GM23338 (cell line): ENCODE measurements at regions not wholly inside any gene's neighbourhood (a gene's known extent, or its start where the extent isn't known, plus 50 kb on each side); places are given as distances from the start of the nearest gene placed in this dataset.

Experiments used
- ATAC-seq: fragments of 200-7000 bp; cut with Tn5 transposase; 3 replicates; pipeline ENCODE4 v1.9.1; 2020
- DNase-seq: peaks from one replicate; pipeline ENCODE4 v3.0.0-alpha.2; 2015; ENCODE audit warnings: low spot score
- H2AFZ ChIP-seq: fragments of 200-600 bp; sonication (generic); 2 replicates; pipeline ENCODE4 v1.8.0; 2016; ENCODE audit warnings: antibody characterized with exemption, mild to moderate bottlenecking, moderate library complexity
- H3F3A ChIP-seq: fragments of 200-600 bp; sonication (generic); replicated peaks from 2 replicates; pipeline ENCODE4 v1.8.0; 2017; ENCODE audit warnings: antibody characterized with exemption, mixed run types, low read depth
- H3K27ac ChIP-seq: fragments of 200-600 bp; sonication (generic); 2 replicates; pipeline ENCODE4 v1.6.1; 2016; ENCODE audit warnings: low read depth
- H3K27me3 ChIP-seq: fragments of 200-600 bp; sonication (generic); 2 replicates; pipeline ENCODE4 v1.8.0; 2016; ENCODE audit warnings: mild to moderate bottlenecking, mixed run types, moderate library complexity; ENCODE audit not compliant: insufficient read depth
- H3K36me3 ChIP-seq: fragments of 200-600 bp; sonication (generic); 2 replicates; pipeline ENCODE4 v1.8.0; 2016; ENCODE audit warnings: mild to moderate bottlenecking; ENCODE audit not compliant: insufficient read depth
- H3K4me1 ChIP-seq: fragments of 200-600 bp; sonication (generic); 2 replicates; pipeline ENCODE4 v1.8.0; 2016; ENCODE audit warnings: mild to moderate bottlenecking, moderate library complexity; ENCODE audit not compliant: insufficient read depth
- H3K4me2 ChIP-seq: fragments of 200-600 bp; sonication (generic); 2 replicates; pipeline ENCODE4 v1.7.1; 2017; ENCODE audit warnings: mixed run types
- H3K4me3 ChIP-seq: fragments of 200-600 bp; sonication (generic); 2 replicates; pipeline ENCODE4 v1.6.1; 2016; ENCODE audit warnings: mixed run types
- H3K79me2 ChIP-seq: fragments of 200-600 bp; sonication (generic); replicated peaks from 2 replicates; pipeline ENCODE4 v1.8.0; 2017; ENCODE audit warnings: mild to moderate bottlenecking; ENCODE audit not compliant: insufficient read depth
- H3K9me2 ChIP-seq: fragments of 200-600 bp; sonication (generic); 2 replicates; pipeline ENCODE4 v1.8.0; 2017; ENCODE audit not compliant: insufficient read depth
- H4K20me1 ChIP-seq: fragments of 200-600 bp; sonication (generic); replicated peaks from 2 replicates; pipeline ENCODE4 v1.8.0; 2017; ENCODE audit warnings: mild to moderate bottlenecking; ENCODE audit not compliant: insufficient read depth
- H3K27ac Mint-ChIP-seq: 2 replicates; pipeline ENCODE4 v1.8.0; 2020; ENCODE audit warnings: inconsistent platforms, mild to moderate bottlenecking, moderate library complexity, mixed read lengths
- H3K27me3 Mint-ChIP-seq: 3 replicates; pipeline ENCODE4 v1.8.0; 2022; ENCODE audit warnings: low read depth, mild to moderate bottlenecking, moderate library complexity, mixed read lengths, inconsistent platforms; ENCODE audit not compliant: insufficient read depth, poor library complexity
- H3K36me3 Mint-ChIP-seq: 3 replicates; pipeline ENCODE4 v1.8.0; 2021; ENCODE audit warnings: low read depth, mild to moderate bottlenecking, inconsistent platforms, moderate library complexity, mixed read lengths
- H3K4me1 Mint-ChIP-seq: 3 replicates; pipeline ENCODE4 v1.8.0; 2020; ENCODE audit warnings: mild to moderate bottlenecking, inconsistent platforms, mixed read lengths
- H3K4me3 Mint-ChIP-seq: 3 replicates; pipeline ENCODE4 v1.8.0; 2021; ENCODE audit warnings: moderate library complexity, mild to moderate bottlenecking, inconsistent platforms, mixed read lengths
- H3K9me3 Mint-ChIP-seq: 3 replicates; pipeline ENCODE4 v1.8.0; 2020; ENCODE audit warnings: moderate library complexity, mild to moderate bottlenecking, inconsistent platforms, mixed read lengths
- CREB1 ChIP-seq: fragments of 250-450 bp; sonication (Bioruptor Pico); IDR thresholded peaks from 2 replicates; pipeline ENCODE4 v1.5.0; 2020; ENCODE audit warnings: low read depth, mild to moderate bottlenecking, moderate library complexity
- EZH2 ChIP-seq: fragments of 200-600 bp; sonication (generic); IDR thresholded peaks from one replicate; pipeline ENCODE4 v1.8.0; 2017; ENCODE audit warnings: antibody characterized with exemption, mild to moderate bottlenecking, low read depth; ENCODE audit not compliant: unreplicated experiment
- EZH2phosphoT487 ChIP-seq: fragments of 200-600 bp; sonication (generic); IDR thresholded peaks from one replicate; pipeline ENCODE4 v1.8.1; 2018; ENCODE audit warnings: antibody characterized with exemption; ENCODE audit not compliant: unreplicated experiment
- JUNB ChIP-seq: IDR thresholded peaks from one replicate; pipeline ENCODE4 v1.6.1; 2016; ENCODE audit warnings: antibody characterized with exemption; ENCODE audit not compliant: unreplicated experiment
- NANOG ChIP-seq: IDR thresholded peaks from 2 replicates; pipeline ENCODE4 v1.6.1; 2016; ENCODE audit warnings: antibody characterized with exemption, borderline replicate concordance
- POLR2AphosphoS5 ChIP-seq: IDR thresholded peaks from 2 replicates; pipeline ENCODE4 v1.6.1; 2016; ENCODE audit warnings: antibody characterized with exemption, low read depth
- STAT1 ChIP-seq: IDR thresholded peaks from one replicate; pipeline ENCODE4 v1.6.1; 2016; ENCODE audit warnings: antibody characterized with exemption; ENCODE audit not compliant: unreplicated experiment
- ZNF114 ChIP-seq: fragments of 250-450 bp; sonication (Bioruptor Pico); IDR thresholded peaks from 2 replicates; pipeline ENCODE4 v1.5.0; 2020; ENCODE audit warnings: mild to moderate bottlenecking, moderate library complexity
- ZNF331 ChIP-seq: fragments of 250-450 bp; sonication (Bioruptor Pico); IDR thresholded peaks from 2 replicates; pipeline ENCODE4 v1.5.0; 2020; ENCODE audit warnings: low read depth, mild to moderate bottlenecking, moderate library complexity
- TF ChIP-seq, protein P1 (sequence below), 2 experiments: fragments of 200-600 bp in 1 of 2; sonication (generic) in 1 of 2; conservative IDR thresholded peaks; 2 replicates each; pipeline versions ENCODE4 v1.5.1 to v1.6.1; 2016 to 2017; ENCODE audit warnings: antibody characterized with exemption in 2 of 2, low read depth in 2 of 2, mild to moderate bottlenecking in 2 of 2, moderate library complexity in 1 of 2
- TF ChIP-seq, protein P2 (sequence below): IDR thresholded peaks from one replicate; pipeline ENCODE4 v1.6.1; 2018; ENCODE audit warnings: antibody characterized with exemption; ENCODE audit not compliant: unreplicated experiment
- TF ChIP-seq, protein P3 (sequence below): fragments of 250-450 bp; sonication (Bioruptor Pico); IDR thresholded peaks from 2 replicates; pipeline ENCODE4 v1.5.0; 2020; ENCODE audit warnings: mild to moderate bottlenecking, moderate library complexity
- TF ChIP-seq, protein P4 (sequence below): IDR thresholded peaks from 2 replicates; pipeline ENCODE4 v1.6.1; 2016; ENCODE audit warnings: antibody characterized with exemption

DNA sequence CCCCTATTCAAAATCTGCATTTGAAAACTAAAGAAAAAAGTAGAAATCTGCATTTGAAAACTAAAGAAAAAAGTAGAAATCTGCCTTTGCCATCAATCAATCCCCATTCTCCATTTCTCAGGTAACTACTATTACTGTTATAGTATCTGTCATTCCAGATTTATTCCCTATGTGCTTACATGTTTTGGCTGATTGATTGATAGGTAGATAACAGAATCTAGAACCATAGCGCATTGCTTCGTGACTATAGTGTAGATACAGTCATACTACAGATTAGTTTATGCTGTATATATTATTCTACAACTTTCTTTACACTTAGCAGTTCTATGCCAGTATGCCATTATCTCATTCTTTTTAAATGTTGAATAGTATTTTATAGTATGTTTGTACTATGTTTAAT, 163.0 kb downstream of the SIM1 start:
- H3K4me3 ChIP-seq: no peak overlapping the region
- no peaks in the 10 kb centered on the region for H3K9me3 Mint-ChIP-seq
- ATAC-seq (no peak), DNase-seq (no peak)
- H3K4me1 ChIP-seq: peaks cover 33% of the 10 kb centered on the region
- H3K36me3 ChIP-seq: no peaks in the 10 kb centered on the region
- H3K27me3 ChIP-seq: no peaks in the 10 kb centered on the region
- H4K20me1 ChIP-seq: no peaks in the 10 kb centered on the region
- H3K4me1 Mint-ChIP-seq: peaks cover 32% of the 10 kb centered on the region
- H2AFZ ChIP-seq: no peak overlapping the region
- no peaks in the 10 kb centered on the region for H3F3A ChIP-seq
- no peaks in the 10 kb centered on the region for H3K79me2 ChIP-seq
- H3K9me2 ChIP-seq: no peaks in the 10 kb centered on the region
- no peaks in the 10 kb centered on the region for H3K36me3 Mint-ChIP-seq
- no peak overlapping the region for H3K4me3 Mint-ChIP-seq
- TF ChIP-seq STAT1 (no peak), CREB1 (CRISPR knock-in tag) (no peak), JUNB (no peak), ZNF114 (CRISPR knock-in tag) (no peak), NANOG (no peak), POLR2AphosphoS5 (no peak), ZNF331 (CRISPR knock-in tag) (no peak), EZH2 (no peak), EZH2phosphoT487 (no peak)
- TF ChIP-seq, protein P1, sequence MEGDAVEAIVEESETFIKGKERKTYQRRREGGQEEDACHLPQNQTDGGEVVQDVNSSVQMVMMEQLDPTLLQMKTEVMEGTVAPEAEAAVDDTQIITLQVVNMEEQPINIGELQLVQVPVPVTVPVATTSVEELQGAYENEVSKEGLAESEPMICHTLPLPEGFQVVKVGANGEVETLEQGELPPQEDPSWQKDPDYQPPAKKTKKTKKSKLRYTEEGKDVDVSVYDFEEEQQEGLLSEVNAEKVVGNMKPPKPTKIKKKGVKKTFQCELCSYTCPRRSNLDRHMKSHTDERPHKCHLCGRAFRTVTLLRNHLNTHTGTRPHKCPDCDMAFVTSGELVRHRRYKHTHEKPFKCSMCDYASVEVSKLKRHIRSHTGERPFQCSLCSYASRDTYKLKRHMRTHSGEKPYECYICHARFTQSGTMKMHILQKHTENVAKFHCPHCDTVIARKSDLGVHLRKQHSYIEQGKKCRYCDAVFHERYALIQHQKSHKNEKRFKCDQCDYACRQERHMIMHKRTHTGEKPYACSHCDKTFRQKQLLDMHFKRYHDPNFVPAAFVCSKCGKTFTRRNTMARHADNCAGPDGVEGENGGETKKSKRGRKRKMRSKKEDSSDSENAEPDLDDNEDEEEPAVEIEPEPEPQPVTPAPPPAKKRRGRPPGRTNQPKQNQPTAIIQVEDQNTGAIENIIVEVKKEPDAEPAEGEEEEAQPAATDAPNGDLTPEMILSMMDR (conservative IDR thresholded peaks at IDR 0.05; ENCODE audit: low read depth in 2 of 2): no peak
- TF ChIP-seq, protein P2, sequence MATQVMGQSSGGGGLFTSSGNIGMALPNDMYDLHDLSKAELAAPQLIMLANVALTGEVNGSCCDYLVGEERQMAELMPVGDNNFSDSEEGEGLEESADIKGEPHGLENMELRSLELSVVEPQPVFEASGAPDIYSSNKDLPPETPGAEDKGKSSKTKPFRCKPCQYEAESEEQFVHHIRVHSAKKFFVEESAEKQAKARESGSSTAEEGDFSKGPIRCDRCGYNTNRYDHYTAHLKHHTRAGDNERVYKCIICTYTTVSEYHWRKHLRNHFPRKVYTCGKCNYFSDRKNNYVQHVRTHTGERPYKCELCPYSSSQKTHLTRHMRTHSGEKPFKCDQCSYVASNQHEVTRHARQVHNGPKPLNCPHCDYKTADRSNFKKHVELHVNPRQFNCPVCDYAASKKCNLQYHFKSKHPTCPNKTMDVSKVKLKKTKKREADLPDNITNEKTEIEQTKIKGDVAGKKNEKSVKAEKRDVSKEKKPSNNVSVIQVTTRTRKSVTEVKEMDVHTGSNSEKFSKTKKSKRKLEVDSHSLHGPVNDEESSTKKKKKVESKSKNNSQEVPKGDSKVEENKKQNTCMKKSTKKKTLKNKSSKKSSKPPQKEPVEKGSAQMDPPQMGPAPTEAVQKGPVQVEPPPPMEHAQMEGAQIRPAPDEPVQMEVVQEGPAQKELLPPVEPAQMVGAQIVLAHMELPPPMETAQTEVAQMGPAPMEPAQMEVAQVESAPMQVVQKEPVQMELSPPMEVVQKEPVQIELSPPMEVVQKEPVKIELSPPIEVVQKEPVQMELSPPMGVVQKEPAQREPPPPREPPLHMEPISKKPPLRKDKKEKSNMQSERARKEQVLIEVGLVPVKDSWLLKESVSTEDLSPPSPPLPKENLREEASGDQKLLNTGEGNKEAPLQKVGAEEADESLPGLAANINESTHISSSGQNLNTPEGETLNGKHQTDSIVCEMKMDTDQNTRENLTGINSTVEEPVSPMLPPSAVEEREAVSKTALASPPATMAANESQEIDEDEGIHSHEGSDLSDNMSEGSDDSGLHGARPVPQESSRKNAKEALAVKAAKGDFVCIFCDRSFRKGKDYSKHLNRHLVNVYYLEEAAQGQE: no peak
- TF ChIP-seq, protein P3, sequence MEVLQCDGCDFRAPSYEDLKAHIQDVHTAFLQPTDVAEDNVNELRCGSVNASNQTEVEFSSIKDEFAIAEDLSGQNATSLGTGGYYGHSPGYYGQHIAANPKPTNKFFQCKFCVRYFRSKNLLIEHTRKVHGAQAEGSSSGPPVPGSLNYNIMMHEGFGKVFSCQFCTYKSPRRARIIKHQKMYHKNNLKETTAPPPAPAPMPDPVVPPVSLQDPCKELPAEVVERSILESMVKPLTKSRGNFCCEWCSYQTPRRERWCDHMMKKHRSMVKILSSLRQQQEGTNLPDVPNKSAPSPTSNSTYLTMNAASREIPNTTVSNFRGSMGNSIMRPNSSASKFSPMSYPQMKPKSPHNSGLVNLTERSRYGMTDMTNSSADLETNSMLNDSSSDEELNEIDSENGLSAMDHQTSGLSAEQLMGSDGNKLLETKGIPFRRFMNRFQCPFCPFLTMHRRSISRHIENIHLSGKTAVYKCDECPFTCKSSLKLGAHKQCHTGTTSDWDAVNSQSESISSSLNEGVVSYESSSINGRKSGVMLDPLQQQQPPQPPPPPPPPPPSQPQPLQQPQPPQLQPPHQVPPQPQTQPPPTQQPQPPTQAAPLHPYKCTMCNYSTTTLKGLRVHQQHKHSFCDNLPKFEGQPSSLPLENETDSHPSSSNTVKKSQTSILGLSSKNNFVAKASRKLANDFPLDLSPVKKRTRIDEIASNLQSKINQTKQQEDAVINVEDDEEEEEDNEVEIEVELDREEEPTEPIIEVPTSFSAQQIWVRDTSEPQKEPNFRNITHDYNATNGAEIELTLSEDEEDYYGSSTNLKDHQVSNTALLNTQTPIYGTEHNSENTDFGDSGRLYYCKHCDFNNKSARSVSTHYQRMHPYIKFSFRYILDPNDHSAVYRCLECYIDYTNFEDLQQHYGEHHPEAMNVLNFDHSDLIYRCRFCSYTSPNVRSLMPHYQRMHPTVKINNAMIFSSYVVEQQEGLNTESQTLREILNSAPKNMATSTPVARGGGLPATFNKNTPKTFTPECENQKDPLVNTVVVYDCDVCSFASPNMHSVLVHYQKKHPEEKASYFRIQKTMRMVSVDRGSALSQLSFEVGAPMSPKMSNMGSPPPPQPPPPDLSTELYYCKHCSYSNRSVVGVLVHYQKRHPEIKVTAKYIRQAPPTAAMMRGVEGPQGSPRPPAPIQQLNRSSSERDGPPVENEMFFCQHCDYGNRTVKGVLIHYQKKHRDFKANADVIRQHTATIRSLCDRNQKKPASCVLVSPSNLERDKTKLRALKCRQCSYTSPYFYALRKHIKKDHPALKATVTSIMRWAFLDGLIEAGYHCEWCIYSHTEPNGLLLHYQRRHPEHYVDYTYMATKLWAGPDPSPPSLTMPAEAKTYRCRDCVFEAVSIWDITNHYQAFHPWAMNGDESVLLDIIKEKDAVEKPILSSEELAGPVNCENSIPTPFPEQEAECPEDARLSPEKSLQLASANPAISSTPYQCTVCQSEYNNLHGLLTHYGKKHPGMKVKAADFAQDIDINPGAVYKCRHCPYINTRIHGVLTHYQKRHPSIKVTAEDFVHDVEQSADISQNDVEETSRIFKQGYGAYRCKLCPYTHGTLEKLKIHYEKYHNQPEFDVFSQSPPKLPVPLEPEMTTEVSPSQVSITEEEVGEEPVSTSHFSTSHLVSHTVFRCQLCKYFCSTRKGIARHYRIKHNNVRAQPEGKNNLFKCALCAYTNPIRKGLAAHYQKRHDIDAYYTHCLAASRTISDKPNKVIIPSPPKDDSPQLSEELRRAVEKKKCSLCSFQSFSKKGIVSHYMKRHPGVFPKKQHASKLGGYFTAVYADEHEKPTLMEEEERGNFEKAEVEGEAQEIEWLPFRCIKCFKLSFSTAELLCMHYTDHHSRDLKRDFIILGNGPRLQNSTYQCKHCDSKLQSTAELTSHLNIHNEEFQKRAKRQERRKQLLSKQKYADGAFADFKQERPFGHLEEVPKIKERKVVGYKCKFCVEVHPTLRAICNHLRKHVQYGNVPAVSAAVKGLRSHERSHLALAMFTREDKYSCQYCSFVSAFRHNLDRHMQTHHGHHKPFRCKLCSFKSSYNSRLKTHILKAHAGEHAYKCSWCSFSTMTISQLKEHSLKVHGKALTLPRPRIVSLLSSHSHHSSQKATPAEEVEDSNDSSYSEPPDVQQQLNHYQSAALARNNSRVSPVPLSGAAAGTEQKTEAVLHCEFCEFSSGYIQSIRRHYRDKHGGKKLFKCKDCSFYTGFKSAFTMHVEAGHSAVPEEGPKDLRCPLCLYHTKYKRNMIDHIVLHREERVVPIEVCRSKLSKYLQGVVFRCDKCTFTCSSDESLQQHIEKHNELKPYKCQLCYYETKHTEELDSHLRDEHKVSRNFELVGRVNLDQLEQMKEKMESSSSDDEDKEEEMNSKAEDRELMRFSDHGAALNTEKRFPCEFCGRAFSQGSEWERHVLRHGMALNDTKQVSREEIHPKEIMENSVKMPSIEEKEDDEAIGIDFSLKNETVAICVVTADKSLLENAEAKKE (CRISPR knock-in tag): no peak
- TF ChIP-seq, protein P4, sequence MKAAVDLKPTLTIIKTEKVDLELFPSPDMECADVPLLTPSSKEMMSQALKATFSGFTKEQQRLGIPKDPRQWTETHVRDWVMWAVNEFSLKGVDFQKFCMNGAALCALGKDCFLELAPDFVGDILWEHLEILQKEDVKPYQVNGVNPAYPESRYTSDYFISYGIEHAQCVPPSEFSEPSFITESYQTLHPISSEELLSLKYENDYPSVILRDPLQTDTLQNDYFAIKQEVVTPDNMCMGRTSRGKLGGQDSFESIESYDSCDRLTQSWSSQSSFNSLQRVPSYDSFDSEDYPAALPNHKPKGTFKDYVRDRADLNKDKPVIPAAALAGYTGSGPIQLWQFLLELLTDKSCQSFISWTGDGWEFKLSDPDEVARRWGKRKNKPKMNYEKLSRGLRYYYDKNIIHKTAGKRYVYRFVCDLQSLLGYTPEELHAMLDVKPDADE: no peak
- H3K27me3 Mint-ChIP-seq: no peaks in the 10 kb centered on the region
- H3K27ac ChIP-seq: no peak overlapping the region
- H3K4me2 ChIP-seq: no peak overlapping the region
- no peak overlapping the region for H3K27ac Mint-ChIP-seq
